ENCODE measurements at regions not wholly inside any gene's neighbourhood (a gene's known extent, or its start where the extent isn't known, plus 50 kb on each side); places are given as distances from the start of the nearest gene placed in this dataset.

- no peak overlapping the region for H3K4me3 Mint-ChIP-seq
- H3K27me3 Mint-ChIP-seq (ENCODE audit: insufficient read depth) = no peaks in the 10 kb centered on the region
- H3K36me3 Mint-ChIP-seq (ENCODE audit: low read depth) = no peaks in the 10 kb centered on the region
- no peak overlapping the region for H3K27ac Mint-ChIP-seq
- H3K9me3 Mint-ChIP-seq = no peaks in the 10 kb centered on the region
- H3K4me1 Mint-ChIP-seq (ENCODE audit: low read depth) = no peaks in the 10 kb centered on the region
- DNase-seq (ENCODE audit: low spot score) = no peak
- intact Hi-C loops (cut with micrococcal nuclease) = no loop called here
These were observed 271.1 kb downstream of the SHQ1 start for GRCh38 chr3:72577190-72577589.

- H3K27me3 Mint-ChIP-seq (ENCODE audit: insufficient read depth) = no peaks in the 10 kb centered on the region
- DNase-seq (ENCODE audit: low spot score) = no peak
- intact Hi-C loops (cut with micrococcal nuclease) = no loop called here
- no peaks in the 10 kb centered on the region for H3K4me1 Mint-ChIP-seq (ENCODE audit: low read depth)
- H3K36me3 Mint-ChIP-seq (ENCODE audit: low read depth) = no peaks in the 10 kb centered on the region
- no peak overlapping the region for H3K4me3 Mint-ChIP-seq
- no peaks in the 10 kb centered on the region for H3K9me3 Mint-ChIP-seq
- no peak overlapping the region for H3K27ac Mint-ChIP-seq
These were observed 271.7 kb downstream of the SHQ1 start for GRCh38 chr3:72576563-72576962.

- H3K27me3 Mint-ChIP-seq (ENCODE audit: insufficient read depth) = no peaks in the 10 kb centered on the region
- intact Hi-C loops (cut with micrococcal nuclease) = no loop called here
- no peaks in the 10 kb centered on the region for H3K4me1 Mint-ChIP-seq (ENCODE audit: low read depth)
- no peak for DNase-seq (ENCODE audit: low spot score)
- no peak overlapping the region for H3K4me3 Mint-ChIP-seq
- no peaks in the 10 kb centered on the region for H3K36me3 Mint-ChIP-seq (ENCODE audit: low read depth)
- H3K27ac Mint-ChIP-seq = no peak overlapping the region
- H3K9me3 Mint-ChIP-seq = no peaks in the 10 kb centered on the region
These were observed 274.1 kb downstream of the SHQ1 start for GRCh38 chr3:72574144-72574543.

GRCh38 chr3:72573051-72573450, 275.2 kb downstream of the SHQ1 start:
- DNase-seq (ENCODE audit: low spot score) = no peak
- H3K4me1 Mint-ChIP-seq (ENCODE audit: low read depth) = no peaks in the 10 kb centered on the region
- H3K4me3 Mint-ChIP-seq = no peak overlapping the region
- H3K36me3 Mint-ChIP-seq (ENCODE audit: low read depth) = no peaks in the 10 kb centered on the region
- H3K27ac Mint-ChIP-seq = no peak overlapping the region
- no peaks in the 10 kb centered on the region for H3K9me3 Mint-ChIP-seq
- intact Hi-C loops (cut with micrococcal nuclease) = no loop called here
- no peaks in the 10 kb centered on the region for H3K27me3 Mint-ChIP-seq (ENCODE audit: insufficient read depth)

- no peak for DNase-seq (ENCODE audit: low spot score)
- H3K36me3 Mint-ChIP-seq (ENCODE audit: low read depth) = no peaks in the 10 kb centered on the region
- H3K27ac Mint-ChIP-seq = no peak overlapping the region
- H3K4me3 Mint-ChIP-seq = no peak overlapping the region
- no peaks in the 10 kb centered on the region for H3K4me1 Mint-ChIP-seq (ENCODE audit: low read depth)
- H3K27me3 Mint-ChIP-seq (ENCODE audit: insufficient read depth) = no peaks in the 10 kb centered on the region
- H3K9me3 Mint-ChIP-seq = no peaks in the 10 kb centered on the region
- intact Hi-C loops (cut with micrococcal nuclease) = no loop called here
These were observed 275.7 kb downstream of the SHQ1 start for GRCh38 chr3:72572489-72573007.

- Mint-ChIP-seq H3K9me3 (no peaks in the 10 kb centered on the region), H3K27me3 (ENCODE audit: insufficient read depth) (no peaks in the 10 kb centered on the region), H3K36me3 (ENCODE audit: low read depth) (no peaks in the 10 kb centered on the region), H3K4me3 (no peak overlapping the region), H3K4me1 (ENCODE audit: low read depth) (no peaks in the 10 kb centered on the region), H3K27ac (no peak overlapping the region)
- intact Hi-C loops (cut with micrococcal nuclease) = no loop called here
- no peak for DNase-seq (ENCODE audit: low spot score)
These were observed 276.6 kb downstream of the SHQ1 start for GRCh38 chr3:72571638-72572114.

- DNase-seq (ENCODE audit: low spot score) = no peak
- Mint-ChIP-seq H3K27me3 (ENCODE audit: insufficient read depth) (no peaks in the 10 kb centered on the region), H3K36me3 (ENCODE audit: low read depth) (no peaks in the 10 kb centered on the region), H3K27ac (no peak overlapping the region), H3K4me3 (no peak overlapping the region), H3K9me3 (no peaks in the 10 kb centered on the region), H3K4me1 (ENCODE audit: low read depth) (no peaks in the 10 kb centered on the region)
- intact Hi-C loops (cut with micrococcal nuclease) = no loop called here
These were observed 277.2 kb downstream of the SHQ1 start for GRCh38 chr3:72571052-72571451.

GRCh38 chr3:72569754-72570440, 278.3 kb downstream of the SHQ1 start:
- Mint-ChIP-seq H3K4me3 (no peak overlapping the region), H3K4me1 (ENCODE audit: low read depth) (no peaks in the 10 kb centered on the region), H3K36me3 (ENCODE audit: low read depth) (no peaks in the 10 kb centered on the region), H3K27ac (no peak overlapping the region), H3K27me3 (ENCODE audit: insufficient read depth) (no peaks in the 10 kb centered on the region), H3K9me3 (no peaks in the 10 kb centered on the region)
- intact Hi-C loops (cut with micrococcal nuclease) = no loop called here
- no peak for DNase-seq (ENCODE audit: low spot score)

- H3K27ac Mint-ChIP-seq = no peak overlapping the region
- no peaks in the 10 kb centered on the region for H3K9me3 Mint-ChIP-seq
These were observed 280.2 kb downstream of the SHQ1 start for GRCh38 chr3:72568083-72568482.

GRCh38 chr3:72567474-72567873, 280.8 kb downstream of the SHQ1 start:
- Mint-ChIP-seq H3K4me1 (ENCODE audit: low read depth) (no peaks in the 10 kb centered on the region), H3K4me3 (no peak overlapping the region), H3K9me3 (no peaks in the 10 kb centered on the region), H3K27ac (no peak overlapping the region), H3K36me3 (ENCODE audit: low read depth) (no peaks in the 10 kb centered on the region), H3K27me3 (ENCODE audit: insufficient read depth) (no peaks in the 10 kb centered on the region)
- intact Hi-C loops (cut with micrococcal nuclease) = no loop called here
- no peak for DNase-seq (ENCODE audit: low spot score)

More at GRCh38 chr3:72568083-72568482, 280.2 kb downstream of the SHQ1 start:
- H3K27me3 Mint-ChIP-seq (ENCODE audit: insufficient read depth) = no peaks in the 10 kb centered on the region
- H3K4me1 Mint-ChIP-seq (ENCODE audit: low read depth) = no peaks in the 10 kb centered on the region
- intact Hi-C loops (cut with micrococcal nuclease) = no loop called here
- DNase-seq (ENCODE audit: low spot score) = no peak
- no peaks in the 10 kb centered on the region for H3K36me3 Mint-ChIP-seq (ENCODE audit: low read depth)
- H3K4me3 Mint-ChIP-seq = no peak overlapping the region

- Mint-ChIP-seq H3K27ac (no peak overlapping the region), H3K4me1 (ENCODE audit: low read depth) (no peaks in the 10 kb centered on the region), H3K36me3 (ENCODE audit: low read depth) (peaks cover 1% of the 10 kb centered on the region), H3K9me3 (peaks cover 5% of the 10 kb centered on the region), H3K27me3 (ENCODE audit: insufficient read depth) (no peaks in the 10 kb centered on the region), H3K4me3 (no peak overlapping the region)
- DNase-seq (ENCODE audit: low spot score) = no peak
- intact Hi-C loops (cut with micrococcal nuclease) = no loop called here
These were observed 282.7 kb downstream of the SHQ1 start for GRCh38 chr3:72565593-72565992.

GRCh38 chr3:72563690-72564370, 284.4 kb downstream of the SHQ1 start:
- Mint-ChIP-seq H3K27me3 (ENCODE audit: insufficient read depth) (no peaks in the 10 kb centered on the region), H3K9me3 (peaks cover 5% of the 10 kb centered on the region), H3K27ac (no peak overlapping the region), H3K36me3 (ENCODE audit: low read depth) (peaks cover 1% of the 10 kb centered on the region), H3K4me3 (no peak overlapping the region), H3K4me1 (ENCODE audit: low read depth) (no peaks in the 10 kb centered on the region)
- intact Hi-C loops (cut with micrococcal nuclease) = no loop called here
- DNase-seq (ENCODE audit: low spot score) = no peak

- Mint-ChIP-seq H3K27ac (no peak overlapping the region), H3K27me3 (ENCODE audit: insufficient read depth) (no peaks in the 10 kb centered on the region), H3K4me1 (ENCODE audit: low read depth) (no peaks in the 10 kb centered on the region), H3K9me3 (peaks cover 17% of the 10 kb centered on the region), H3K4me3 (no peak overlapping the region), H3K36me3 (ENCODE audit: low read depth) (peaks cover 4% of the 10 kb centered on the region)
- no peak for DNase-seq (ENCODE audit: low spot score)
- intact Hi-C loops (cut with micrococcal nuclease) = no loop called here
These were observed 287.2 kb downstream of the SHQ1 start for GRCh38 chr3:72560846-72561675.

All from activated T-helper 1 cell treated with anti-CD3 and anti-CD28 coated beads, Interleukin-12 subunit alpha, Interleukin-12 subunit beta, Interleukin-2, Interleukin-4 antibody, amounts not matched to agents 30 ng/mL and 10 ng/mL and 1 ng/mL, durations not matched to agents 14 hours and 24 hours and 36 hours (primary cell).